Astrocyte (in vitro differentiated cells and primary cell): ENCODE measurements at regions not wholly inside any gene's neighbourhood (a gene's known extent, or its start where the extent isn't known, plus 50 kb on each side); places are given as distances from the start of the nearest gene placed in this dataset.

Source experiments
- EZH2 ChIP-seq: IDR thresholded peaks from 2 replicates; pipeline ENCODE4 v1.6.1; 2012; ENCODE audit warnings: mild to moderate bottlenecking, low read length, inconsistent platforms; ENCODE audit not compliant: insufficient read depth
- TF ChIP-seq, protein P1 (sequence below): IDR thresholded peaks from 2 replicates; pipeline ENCODE4 v1.5.1; 2011; ENCODE audit warnings: low read depth, mild to moderate bottlenecking, inconsistent platforms, low read length, moderate library complexity; ENCODE audit not compliant: insufficient read depth

DNA sequence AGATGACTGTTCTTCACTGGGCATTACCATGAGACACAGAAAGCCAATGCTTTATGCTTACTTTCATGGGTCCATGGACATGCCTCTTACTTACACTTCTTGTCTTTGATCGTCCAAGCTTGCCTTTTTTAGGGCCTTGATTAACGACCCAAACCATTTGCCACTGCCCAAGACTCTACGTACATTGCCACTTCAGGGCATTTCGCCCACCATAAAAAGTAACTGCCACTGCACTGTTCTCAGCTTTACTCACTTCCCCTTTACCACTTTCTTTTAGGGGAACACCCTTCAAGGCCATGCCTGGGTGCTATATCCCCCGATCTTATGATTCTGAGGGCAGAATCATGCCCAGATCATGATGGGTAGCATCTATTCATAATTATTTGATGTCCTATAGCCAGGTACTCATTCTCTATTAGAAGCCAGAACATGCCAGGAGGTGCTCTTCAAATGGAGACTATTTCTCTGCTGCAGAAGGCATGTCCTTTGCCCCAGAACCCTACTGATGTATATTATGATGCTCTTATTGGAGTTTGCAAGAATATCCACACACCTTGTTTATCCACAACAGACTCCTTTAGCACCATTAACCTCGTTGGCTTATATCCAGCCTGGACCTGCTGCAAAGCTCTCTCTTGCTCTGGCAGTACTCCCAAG, 64.1 kb upstream of the RAD23B start:
- TF ChIP-seq, protein P1, sequence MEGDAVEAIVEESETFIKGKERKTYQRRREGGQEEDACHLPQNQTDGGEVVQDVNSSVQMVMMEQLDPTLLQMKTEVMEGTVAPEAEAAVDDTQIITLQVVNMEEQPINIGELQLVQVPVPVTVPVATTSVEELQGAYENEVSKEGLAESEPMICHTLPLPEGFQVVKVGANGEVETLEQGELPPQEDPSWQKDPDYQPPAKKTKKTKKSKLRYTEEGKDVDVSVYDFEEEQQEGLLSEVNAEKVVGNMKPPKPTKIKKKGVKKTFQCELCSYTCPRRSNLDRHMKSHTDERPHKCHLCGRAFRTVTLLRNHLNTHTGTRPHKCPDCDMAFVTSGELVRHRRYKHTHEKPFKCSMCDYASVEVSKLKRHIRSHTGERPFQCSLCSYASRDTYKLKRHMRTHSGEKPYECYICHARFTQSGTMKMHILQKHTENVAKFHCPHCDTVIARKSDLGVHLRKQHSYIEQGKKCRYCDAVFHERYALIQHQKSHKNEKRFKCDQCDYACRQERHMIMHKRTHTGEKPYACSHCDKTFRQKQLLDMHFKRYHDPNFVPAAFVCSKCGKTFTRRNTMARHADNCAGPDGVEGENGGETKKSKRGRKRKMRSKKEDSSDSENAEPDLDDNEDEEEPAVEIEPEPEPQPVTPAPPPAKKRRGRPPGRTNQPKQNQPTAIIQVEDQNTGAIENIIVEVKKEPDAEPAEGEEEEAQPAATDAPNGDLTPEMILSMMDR = no peak
- TF ChIP-seq EZH2 = no peak
